DMS153 (cell line): ENCODE measurements at regions not wholly inside any gene's neighbourhood (a gene's known extent, or its start where the extent isn't known, plus 50 kb on each side); places are given as distances from the start of the nearest gene placed in this dataset.
"Not testable (repeated sequence)": the region's sequence is repeated elsewhere in the genome, so short reads cannot be mapped to it uniquely, and the experiment has no call there.

Experiments
- DNase-seq: peaks from one replicate; lab custom pipeline; 2025; lab: John Stamatoyannopoulos, UW

DNA sequence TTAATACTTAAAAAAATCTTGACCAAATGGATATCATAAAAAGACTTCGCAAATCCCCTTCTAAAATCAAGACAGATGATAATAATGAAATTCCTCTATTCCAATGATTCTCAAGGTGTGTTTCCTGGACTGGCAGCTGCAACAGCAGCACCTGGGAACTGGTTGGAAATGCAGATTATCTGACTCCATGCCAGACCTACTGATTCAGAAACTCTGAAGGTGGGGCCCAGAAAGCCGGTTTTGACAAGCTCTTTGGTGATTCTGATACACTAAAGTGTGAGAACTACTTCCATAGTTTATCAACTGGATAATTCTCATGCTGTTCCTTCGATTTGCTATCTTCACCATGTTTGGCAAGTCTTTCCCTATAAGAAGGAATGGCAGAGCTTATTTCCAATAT is 252.1 kb downstream of the COL12A1 start:
- DNase-seq = no peak

DNA sequence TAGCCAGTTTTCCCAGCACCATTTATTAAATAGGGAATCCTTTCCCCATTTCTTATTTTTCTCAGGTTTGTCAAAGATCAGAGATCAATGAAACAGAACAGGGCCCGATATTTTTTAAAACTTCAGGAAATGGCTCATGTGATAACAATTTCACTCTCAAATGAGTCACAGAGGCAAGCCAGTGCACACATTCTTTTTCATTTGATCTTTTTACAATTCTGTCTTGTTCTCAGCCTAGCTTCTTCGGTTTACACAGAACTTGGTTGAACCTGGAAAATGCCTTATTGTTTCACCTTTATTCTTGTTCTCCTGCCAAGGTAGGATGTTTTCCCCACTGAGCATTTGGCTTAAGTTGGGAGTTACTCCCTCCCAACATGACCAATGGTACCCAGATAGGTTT is 258.9 kb downstream of the COL12A1 start:
- DNase-seq = no peak

GRCh38 chr6:74942130-74942529 is 263.7 kb downstream of the COL12A1 start:
- no peak for DNase-seq

- DNase-seq = no peak
Measured at GRCh38 chr6:74941424-74941823, 264.4 kb downstream of the COL12A1 start.

- DNase-seq = no peak
Measured at GRCh38 chr6:74939721-74940620, 265.9 kb downstream of the COL12A1 start.

DNA sequence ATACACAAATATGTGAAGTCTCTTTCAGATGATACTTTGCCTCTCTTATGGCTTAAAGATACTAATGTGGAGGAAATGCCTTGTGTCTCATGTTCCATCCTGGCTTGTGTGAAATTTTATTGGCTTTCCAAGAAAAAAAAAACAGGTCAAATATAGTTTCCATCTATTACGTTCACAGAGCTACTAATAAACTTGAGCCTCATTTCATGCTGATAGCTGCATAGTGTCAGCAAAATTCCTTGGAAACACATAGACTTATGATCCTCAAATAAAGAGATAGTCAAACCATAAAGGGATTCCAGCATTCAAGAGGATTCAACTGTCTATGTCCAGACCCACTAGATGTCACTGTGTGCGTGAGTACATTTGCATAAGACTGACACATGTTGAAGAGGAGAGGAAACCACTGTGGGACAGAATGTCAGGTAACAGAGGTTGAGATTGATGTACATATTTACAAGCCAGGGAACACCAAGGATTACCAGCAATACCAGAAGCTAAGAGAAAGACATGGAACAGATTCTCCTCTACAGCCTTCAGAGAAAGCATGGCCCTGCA is 266.6 kb downstream of the COL12A1 start:
- DNase-seq = peak; percentile 57

GRCh38 chr6:74937936-74938335 is 267.9 kb downstream of the COL12A1 start:
- DNase-seq = no peak

- DNase-seq = no peak
Measured at GRCh38 chr6:74936886-74937285, 269.0 kb downstream of the COL12A1 start.

GRCh38 chr6:74932232-74932888 is 273.5 kb downstream of the COL12A1 start:
- DNase-seq = peak; percentile 24

GRCh38 chr6:74931558-74931957 is 274.3 kb downstream of the COL12A1 start:
- DNase-seq = no peak

DNA sequence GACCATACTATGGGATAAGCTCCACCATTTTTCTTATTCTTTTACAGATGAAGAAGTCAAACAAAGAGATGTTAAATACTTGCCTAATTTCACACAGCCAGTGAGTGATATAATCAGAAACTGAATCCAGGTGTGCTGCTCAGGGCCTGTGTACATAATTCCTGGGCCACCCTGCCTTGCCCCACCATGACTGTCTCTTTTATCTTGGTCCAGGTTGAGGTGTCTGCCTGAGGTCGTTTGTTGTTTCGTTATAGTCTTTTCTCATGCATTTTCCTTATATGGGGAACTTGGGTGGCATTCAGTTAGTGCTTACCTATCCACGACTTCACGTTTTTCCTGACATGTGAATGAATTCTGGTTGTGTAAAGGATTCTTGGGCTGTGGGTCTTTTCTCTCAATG is 277.6 kb downstream of the COL12A1 start:
- no peak for DNase-seq

GRCh38 chr6:74927299-74927698 is 278.6 kb downstream of the COL12A1 start:
- no peak for DNase-seq

DNA sequence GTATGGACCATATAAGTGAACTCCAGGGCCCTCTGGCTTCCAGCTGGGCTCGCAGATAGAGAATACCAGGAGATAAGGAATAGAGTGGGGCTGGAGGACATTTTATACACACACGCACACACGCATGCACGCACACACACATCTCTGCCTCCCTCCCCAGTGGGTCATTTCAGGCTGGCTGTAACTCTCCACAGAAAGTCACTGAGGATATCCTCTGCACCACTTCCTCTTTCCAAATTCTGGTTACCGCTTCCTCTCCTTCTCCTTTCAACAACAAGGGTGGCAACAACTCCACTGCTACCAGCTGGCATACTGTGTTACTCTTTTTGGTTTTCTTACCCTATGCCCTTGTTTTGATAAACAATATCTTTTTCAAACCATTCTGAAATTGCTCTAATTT is 280.2 kb downstream of the COL12A1 start:
- no peak for DNase-seq

DNA sequence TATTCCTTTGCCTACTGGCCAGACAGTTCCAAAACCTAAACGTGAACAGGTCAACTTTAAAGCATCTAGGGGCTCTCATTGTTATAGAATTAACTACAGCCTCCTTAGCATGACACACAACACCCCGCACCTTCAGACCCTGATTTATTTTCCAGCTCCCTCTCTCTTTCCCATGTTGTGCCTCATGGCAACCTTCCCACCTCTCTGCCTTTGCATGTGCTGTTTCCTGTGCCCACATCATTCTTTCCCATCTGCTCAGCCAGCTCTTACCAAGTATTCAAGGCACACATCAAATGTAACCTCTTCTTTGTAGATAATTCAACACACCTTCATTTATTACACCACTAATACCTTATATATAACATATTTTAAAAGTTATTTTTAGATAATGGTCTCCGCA is 291.0 kb downstream of the COL12A1 start:
- no peak for DNase-seq

DNA sequence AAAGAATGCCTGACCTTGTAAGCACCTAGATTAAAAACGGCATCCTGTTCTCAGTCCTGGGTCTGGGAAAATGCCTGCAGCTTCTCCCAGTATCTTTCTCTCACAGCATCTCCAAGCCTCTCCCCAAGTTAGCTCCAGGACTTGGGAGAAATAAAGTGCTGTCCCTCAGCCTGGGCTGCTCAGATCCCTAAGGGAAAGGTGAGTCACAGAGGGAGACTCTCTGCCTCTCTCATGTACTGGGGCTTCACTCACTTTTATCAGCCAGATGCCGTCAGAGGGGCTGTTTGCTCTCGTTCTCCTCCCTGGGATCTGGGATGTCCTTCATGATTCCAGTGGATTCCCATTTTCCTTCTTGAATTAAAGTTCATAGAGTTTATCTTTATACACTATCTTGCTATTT is 293.6 kb downstream of the COL12A1 start:
- DNase-seq = no peak

GRCh38 chr6:74902846-74903245 is 303.0 kb downstream of the COL12A1 start:
- DNase-seq = no peak

- no peak for DNase-seq
Measured at GRCh38 chr6:74902089-74902488, 303.8 kb downstream of the COL12A1 start.

- no peak for DNase-seq
Measured at GRCh38 chr6:74901576-74901975, 304.3 kb downstream of the COL12A1 start.

DNA sequence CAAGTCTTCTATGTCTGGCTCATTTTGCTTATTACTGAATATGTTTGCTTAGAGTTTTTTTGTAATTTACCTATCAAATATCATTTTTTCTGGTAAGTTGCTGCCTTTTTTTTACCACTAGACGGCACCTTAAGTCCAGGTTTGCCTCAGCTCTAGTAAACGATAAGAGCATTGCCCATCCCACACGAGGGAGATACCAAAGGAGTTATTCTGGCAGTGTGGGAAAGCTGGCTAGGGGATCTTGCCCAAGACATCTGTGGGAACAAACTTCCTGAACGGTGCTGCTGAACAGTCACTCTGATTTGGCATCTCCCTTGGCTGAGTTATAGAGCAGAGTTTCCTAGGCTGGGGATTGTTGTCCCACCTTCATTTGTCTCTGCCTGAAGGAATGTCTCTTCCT is 306.4 kb downstream of the COL12A1 start:
- DNase-seq = no peak

DNA sequence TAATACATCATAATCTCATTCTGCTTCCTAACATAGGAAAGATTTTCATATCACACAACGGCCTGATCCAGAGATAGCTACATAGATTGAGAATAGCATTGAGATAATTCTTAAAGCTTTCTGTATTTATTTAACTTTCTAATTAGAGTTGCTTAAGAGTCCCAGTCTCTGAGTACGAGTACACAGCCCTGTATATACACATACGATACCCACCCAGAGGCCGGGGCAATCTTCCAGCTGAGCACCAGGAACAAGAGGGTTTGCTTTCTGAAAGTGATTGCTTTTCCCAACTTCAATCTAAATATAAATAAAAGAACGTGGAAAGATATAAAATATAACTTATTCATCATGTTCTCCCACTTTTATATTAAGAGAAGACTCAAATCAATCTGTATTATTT is 313.8 kb downstream of the COL12A1 start:
- no peak for DNase-seq

DNA sequence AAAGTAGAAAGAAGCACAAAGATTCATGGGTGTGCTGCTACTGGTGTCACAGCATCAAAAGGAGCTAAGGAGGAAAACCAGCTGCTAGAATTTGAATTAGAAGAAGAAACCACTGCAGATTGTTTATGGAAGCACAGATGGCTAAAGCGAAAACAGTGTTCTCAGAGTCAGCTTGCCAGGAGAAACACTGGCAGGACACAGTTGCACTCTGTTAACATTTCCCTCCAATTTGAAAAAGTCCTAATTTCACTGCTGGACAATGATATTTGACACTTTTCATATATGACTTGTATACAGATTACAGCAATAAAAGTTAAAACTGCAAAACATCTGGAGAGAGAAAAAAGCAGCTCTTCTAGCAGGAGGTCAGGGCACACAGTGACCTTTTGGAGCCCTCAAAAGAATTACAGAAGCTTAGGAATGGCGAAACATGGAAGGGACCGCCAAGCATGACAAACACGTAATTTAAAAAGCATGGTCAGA is 314.5 kb downstream of the COL12A1 start:
- DNase-seq = no peak

DNA sequence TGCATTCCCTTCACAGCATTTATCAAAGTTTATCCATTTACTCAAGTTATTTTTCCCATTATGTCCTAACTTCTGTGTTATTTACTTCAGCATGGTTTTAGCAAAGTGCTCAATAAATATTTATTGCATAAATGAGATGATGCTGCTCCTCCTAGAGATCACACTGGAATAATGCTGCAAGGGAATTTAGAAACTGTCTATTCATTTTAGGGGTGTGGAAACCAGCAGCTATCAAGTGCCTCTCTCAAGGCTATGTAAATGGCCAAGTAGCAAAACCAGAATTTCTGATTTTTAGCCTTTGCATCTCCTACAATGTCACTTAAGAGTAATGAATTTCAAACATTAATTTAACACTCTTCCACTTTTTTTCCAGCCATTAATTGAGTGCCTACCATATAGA is 316.2 kb downstream of the COL12A1 start:
- no peak for DNase-seq

DNA sequence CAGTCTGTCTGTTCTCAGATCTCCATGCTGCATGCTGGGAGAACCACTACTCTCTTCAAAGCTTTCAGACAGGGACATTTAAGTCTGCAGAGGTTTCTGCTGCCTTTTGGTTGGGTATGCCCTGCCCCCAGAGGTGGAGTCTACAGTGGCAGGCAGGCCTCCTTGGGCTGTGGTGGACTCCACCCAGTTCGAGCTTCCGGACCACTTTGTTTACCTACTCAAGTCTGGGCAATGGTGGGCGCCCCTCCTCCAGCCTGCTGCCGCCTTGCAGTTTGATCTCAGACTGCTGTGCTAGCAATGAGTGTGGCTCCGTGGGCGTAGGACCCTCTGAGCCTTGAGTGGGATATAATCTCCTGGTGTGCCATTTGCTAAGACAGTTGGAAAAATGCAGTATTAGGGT is 317.1 kb downstream of the COL12A1 start:
- DNase-seq = not testable (repeated sequence)
